K562 (cell line): ENCODE measurements at regions not wholly inside any gene's neighbourhood (a gene's known extent, or its start where the extent isn't known, plus 50 kb on each side); places are given as distances from the start of the nearest gene placed in this dataset.

Experiments used
- ATAC-seq: fragments of 200-7000 bp; cut with Tn5 transposase; 3 replicates; pipeline ENCODE4 v1.9.1; 2020; ENCODE audit warnings: moderate library complexity
- BruUV-seq: library from RNA; stranded (reverse); fragments of 400-500 nt; replicated peaks from 2 replicates; lab custom pipeline; 2021; lab: Mats Ljungman, UMichigan
- CTCF ChIA-PET: fragments of 300-600 bp; formaldehyde crosslinking; extraction: SDS; loops from one replicate; lab custom pipeline; 2021; ENCODE audit warnings: low intra/inter-chr PET ratio; lab: Yijun Ruan, JAX
- POLR2A ChIA-PET: fragments of 300-600, 350-650 bp; sonication (Branson Sonifier 250); formaldehyde crosslinking; extraction: SDS; loops from one replicate; lab custom pipeline; 2021; ENCODE audit warnings: antibody characterized with exemption, inconsistent platforms; lab: Yijun Ruan, JAX
- DNase-seq, 4 experiments: peaks; one replicate each; pipeline versions ENCODE4 v3.0.0 to v3.0.0-alpha.2; 2011 to 2018; ENCODE audit warnings: low spot score in 3 of 4, mixed read lengths in 3 of 4; ENCODE audit errors: extremely low read depth in 1 of 4
- FAIRE-seq: peaks from 2 replicates; lab custom pipeline; 2011; peaks lifted over from hg19 to GRCh38; lab: Jason Lieb, UNC
- H2AFZ ChIP-seq: 2 replicates; pipeline ENCODE4 v1.6.0; 2011; ENCODE audit warnings: low read depth, low read length, control low read depth, inconsistent platforms
- H3K27ac ChIP-seq: fragments of 200-600 bp; 3 replicates; pipeline ENCODE4 v1.8.0; 2011; ENCODE audit warnings: low read depth, mild to moderate bottlenecking, control low read depth, inconsistent platforms, low read length, moderate library complexity, mixed read lengths; ENCODE audit errors: extremely low read depth
- H3K27me3 ChIP-seq, 2 experiments: fragments of 300-600 bp in 1 of 2; 2 replicates in 1 of 2; 3 replicates in 1 of 2; pipeline versions ENCODE4 v1.6.0 to v1.8.0; 2011; ENCODE audit warnings: inconsistent platforms in 2 of 2, low read length in 2 of 2, mild to moderate bottlenecking in 1 of 2, mixed read lengths in 1 of 2, moderate library complexity in 1 of 2; ENCODE audit not compliant: control insufficient read depth in 2 of 2, insufficient read depth in 2 of 2
- H3K36me3 ChIP-seq: fragments of 300-600 bp; 3 replicates; pipeline ENCODE4 v1.8.0; 2011; ENCODE audit warnings: mild to moderate bottlenecking, low read length, inconsistent platforms; ENCODE audit not compliant: control insufficient read depth, insufficient read depth
- H3K4me1 ChIP-seq, 2 experiments: fragments of 200-600 bp in 1 of 2; replicated peaks in 1 of 2; 2 replicates in 1 of 2; 3 replicates in 1 of 2; pipeline versions ENCODE4 v1.5.1 to v1.8.0; 2011; ENCODE audit warnings: inconsistent platforms in 2 of 2, low read length in 2 of 2, mild to moderate bottlenecking in 1 of 2, mixed read lengths in 1 of 2, moderate library complexity in 1 of 2; ENCODE audit not compliant: control insufficient read depth in 2 of 2, insufficient read depth in 2 of 2
- H3K4me2 ChIP-seq: 2 replicates; pipeline ENCODE4 v1.6.1; 2011; ENCODE audit warnings: low read length, control low read depth, inconsistent platforms, mixed read lengths; ENCODE audit not compliant: insufficient read depth
- H3K4me3 ChIP-seq: fragments of 200-600 bp; sonication (generic), shearing (Covaris generic); 2 replicates; pipeline ENCODE4 v1.5.1; 2016; ENCODE audit warnings: control low read depth, inconsistent platforms
- H3K79me2 ChIP-seq: fragments of 200-600 bp; 3 replicates; pipeline ENCODE4 v1.8.0; 2011; ENCODE audit warnings: low read length, inconsistent platforms; ENCODE audit not compliant: control insufficient read depth, insufficient read depth
- H3K9ac ChIP-seq, 2 experiments: 2 replicates each; pipeline versions ENCODE4 v1.6.0 to v1.6.1; 2011; ENCODE audit warnings: low read depth in 2 of 2, low read length in 2 of 2, control low read depth in 1 of 2, inconsistent platforms in 1 of 2, mild to moderate bottlenecking in 1 of 2, mixed read lengths in 1 of 2; ENCODE audit not compliant: insufficient read depth in 1 of 2
- H3K9me1 ChIP-seq: one replicate; pipeline ENCODE4 v1.6.0; 2011; ENCODE audit warnings: inconsistent platforms, mild to moderate bottlenecking, low read length, moderate library complexity; ENCODE audit not compliant: control insufficient read depth, insufficient read depth
- H3K9me3 ChIP-seq: replicated peaks from 2 replicates; pipeline ENCODE4 v1.5.1; 2011; ENCODE audit warnings: low read depth, low read length, inconsistent platforms; ENCODE audit not compliant: control insufficient read depth, insufficient read depth
- H4K20me1 ChIP-seq: replicated peaks from 2 replicates; pipeline ENCODE4 v1.6.1; 2011; ENCODE audit warnings: low read length, inconsistent platforms, mixed read lengths; ENCODE audit not compliant: control insufficient read depth, insufficient read depth
- BCL6 ChIP-seq: fragments of 250-450 bp; sonication (Bioruptor Pico); IDR thresholded peaks from 2 replicates; pipeline ENCODE4 v1.4.0; 2020
- BRD9 ChIP-seq: fragments of 450-650 bp; IDR thresholded peaks from 2 replicates; pipeline ENCODE4 v1.6.1; 2018; ENCODE audit warnings: low read depth; ENCODE audit not compliant: partially characterized antibody
- CBX2 ChIP-seq: fragments of 200-600 bp; sonication (generic); IDR thresholded peaks from one replicate; pipeline ENCODE4 v1.6.1; 2012; ENCODE audit warnings: mild to moderate bottlenecking, low read length, inconsistent platforms; ENCODE audit not compliant: insufficient read depth, poor library complexity, severe bottlenecking
- CHAMP1 ChIP-seq: fragments of 450-650 bp; IDR thresholded peaks from 2 replicates; pipeline ENCODE4 v1.6.1; 2016; ENCODE audit warnings: mild to moderate bottlenecking
- CREB5 ChIP-seq: fragments of 250-450 bp; sonication (Bioruptor Pico); IDR thresholded peaks from 2 replicates; pipeline ENCODE4 v1.5.0; 2020; ENCODE audit warnings: mild to moderate bottlenecking
- JUND ChIP-seq, 2 experiments: IDR thresholded peaks; 2 replicates in 1 of 2; 3 replicates in 1 of 2; pipeline ENCODE4 v1.6.1; 2011; ENCODE audit warnings: borderline replicate concordance in 2 of 2, low read depth in 2 of 2, low read length in 2 of 2, improper control_type of control experiment in 1 of 2, missing biosample characterization in 1 of 2, missing genetic modification characterization in 1 of 2, missing genetic modification reagents in 1 of 2
- MBD2 ChIP-seq: sonication (generic); IDR thresholded peaks from 2 replicates; pipeline ENCODE4 v1.6.1; 2016; ENCODE audit warnings: low read depth, borderline replicate concordance
- MEIS2 ChIP-seq: fragments of 450-650 bp; IDR thresholded peaks from 2 replicates; pipeline ENCODE4 v1.6.1; 2014; ENCODE audit warnings: mild to moderate bottlenecking; ENCODE audit not compliant: partially characterized antibody
- NCOA6 ChIP-seq: fragments of 450-650 bp; IDR thresholded peaks from 2 replicates; pipeline ENCODE4 v1.6.1; 2017; ENCODE audit warnings: mild to moderate bottlenecking
- SETDB1 ChIP-seq: IDR thresholded peaks from one replicate; pipeline ENCODE4 v1.6.1; 2012; ENCODE audit warnings: low read length, control low read depth, inconsistent platforms
- SMAD2 ChIP-seq: fragments of 150-350 bp; IDR thresholded peaks from 2 replicates; pipeline ENCODE4 v1.6.1; 2014; ENCODE audit warnings: low read depth, mild to moderate bottlenecking, low read length
- TAF9B ChIP-seq: fragments of 450-650 bp; IDR thresholded peaks from 2 replicates; pipeline ENCODE4 v1.6.1; 2018; ENCODE audit warnings: mild to moderate bottlenecking; ENCODE audit not compliant: partially characterized antibody
- TRIM28 ChIP-seq: fragments of 450-650 bp; IDR thresholded peaks from 2 replicates; pipeline ENCODE4 v1.6.1; 2017
- ZBED1 ChIP-seq: IDR thresholded peaks from 2 replicates; pipeline ENCODE4 v1.6.1; 2014
- ZNF134 ChIP-seq: fragments of 250-450 bp; sonication (Bioruptor Pico); conservative IDR thresholded peaks from 2 replicates; pipeline ENCODE4 v1.4.0; 2020
- ZNF197 ChIP-seq: fragments of 200-800 bp; sonication (Bioruptor generic); IDR thresholded peaks from 2 replicates; pipeline ENCODE4 v1.6.1; 2016; ENCODE audit warnings: low read depth, missing genetic modification characterization, missing compliant biosample characterization
- ZNF217 ChIP-seq: sonication (generic); formaldehyde crosslinking; IDR thresholded peaks from 2 replicates; pipeline ENCODE4 v1.8.0; 2022; ENCODE audit warnings: mild to moderate bottlenecking, missing genetic modification reagents
- ZNF57 ChIP-seq: fragments of 450-650 bp; formaldehyde crosslinking; IDR thresholded peaks from 2 replicates; pipeline ENCODE4 v1.4.0; 2020; ENCODE audit warnings: mild to moderate bottlenecking, moderate library complexity
- ZSCAN32 ChIP-seq: fragments of 450-650 bp; formaldehyde crosslinking; IDR thresholded peaks from 2 replicates; pipeline ENCODE4 v1.4.0; 2020; ENCODE audit warnings: mild to moderate bottlenecking, moderate library complexity
- WGBS: fragments of 100-300 bp; shearing (Covaris generic); methylation state at CpG from one replicate; pipeline ENCODE4 v1.1.6; 2016; ENCODE audit warnings: low coverage, mixed read lengths; ENCODE audit not compliant: insufficient coverage; ENCODE audit errors: missing lambda C conversion rate; 5-methylcytosine and 5-hydroxymethylcytosine counted together
- in situ Hi-C: fragments of 300-500 bp; cut with MboI; formaldehyde crosslinking; loops from 4 replicates; pipeline ENCODE4 v1.15.0; 2018; ENCODE audit warnings: inconsistent platforms, mixed read lengths
- intact Hi-C: fragments of 100-400 bp; cut with micrococcal nuclease; formaldehyde crosslinking; loops from 2 replicates; pipeline ENCODE4 v1.14.2; 2022
- TF ChIP-seq, protein P1 (sequence below): sonication (generic); formaldehyde crosslinking; IDR thresholded peaks from 2 replicates; pipeline ENCODE4 v1.8.1; 2023; ENCODE audit warnings: mild to moderate bottlenecking, missing genetic modification reagents

DNA sequence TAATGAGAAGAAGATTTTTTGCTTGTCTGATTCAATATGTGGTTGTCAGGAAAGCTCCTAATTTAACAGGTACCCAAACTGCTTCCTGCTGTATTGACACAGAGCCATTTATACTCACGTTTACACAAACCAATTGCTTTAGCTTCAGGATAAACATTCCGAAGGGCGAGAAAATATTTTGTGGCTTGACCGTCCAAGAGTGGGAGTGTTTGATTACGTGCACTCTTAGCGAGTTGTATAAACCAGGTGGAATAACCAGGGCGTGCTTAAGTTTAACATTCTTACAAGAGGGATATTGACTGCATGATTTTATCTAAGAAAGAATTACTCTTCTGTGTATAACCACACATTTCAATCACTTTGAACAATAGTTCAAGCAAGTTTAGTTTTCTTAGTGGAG lies 278.7 kb upstream of the TYRP1 start (continued):
- TF ChIP-seq, protein P1, sequence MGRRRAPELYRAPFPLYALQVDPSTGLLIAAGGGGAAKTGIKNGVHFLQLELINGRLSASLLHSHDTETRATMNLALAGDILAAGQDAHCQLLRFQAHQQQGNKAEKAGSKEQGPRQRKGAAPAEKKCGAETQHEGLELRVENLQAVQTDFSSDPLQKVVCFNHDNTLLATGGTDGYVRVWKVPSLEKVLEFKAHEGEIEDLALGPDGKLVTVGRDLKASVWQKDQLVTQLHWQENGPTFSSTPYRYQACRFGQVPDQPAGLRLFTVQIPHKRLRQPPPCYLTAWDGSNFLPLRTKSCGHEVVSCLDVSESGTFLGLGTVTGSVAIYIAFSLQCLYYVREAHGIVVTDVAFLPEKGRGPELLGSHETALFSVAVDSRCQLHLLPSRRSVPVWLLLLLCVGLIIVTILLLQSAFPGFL: no peak
- TF ChIP-seq MBD2 (no peak), MEIS2 (no peak), CBX2 (no peak), TAF9B (no peak), SMAD2 (no peak), NCOA6 (no peak)

DNA sequence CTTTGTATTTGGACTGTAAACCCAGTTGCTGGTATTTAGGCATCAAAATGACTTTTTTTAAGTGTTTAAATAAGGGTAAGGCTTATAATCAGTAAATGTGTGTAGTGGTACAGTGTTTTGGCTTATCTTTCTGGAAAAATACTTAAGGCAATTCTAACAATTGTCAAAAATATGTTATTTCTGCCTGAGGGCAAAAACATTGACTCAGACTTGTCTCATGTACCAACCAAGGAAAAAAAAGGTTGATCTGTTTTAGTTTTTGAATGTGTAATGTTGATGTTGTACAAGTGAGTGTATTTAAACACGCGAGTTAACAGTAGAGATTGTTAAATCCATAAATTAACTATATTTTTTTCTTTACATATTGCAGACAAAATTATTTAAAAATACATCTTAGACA lies 277.8 kb upstream of the TYRP1 start:
- BruUV-seq: no TSS peak
- Histone ChIP-seq H3K9ac (no peak overlapping the region), H3K9me3 (no peaks in the 10 kb centered on the region), H3K4me1 (no peaks in the 10 kb centered on the region), H3K27ac (no peak overlapping the region), H4K20me1 (no peaks in the 10 kb centered on the region), H3K27me3 (no peaks in the 10 kb centered on the region), H3K4me2 (no peak overlapping the region), H3K9me1 (no peaks in the 10 kb centered on the region), H3K36me3 (no peaks in the 10 kb centered on the region), H3K4me3 (no peak overlapping the region), H3K79me2 (no peaks in the 10 kb centered on the region), H2AFZ (no peak overlapping the region)
- in situ Hi-C loops: no loop called here
- DNase-seq (no peak), ATAC-seq (no peak), FAIRE-seq (no peak)
- POLR2A ChIA-PET: no interaction called here
- CTCF ChIA-PET: no interaction called here
- intact Hi-C loops: no loop called here
- WGBS: 0% methylated on average over 2 of the region's 2 CpGs
- TF ChIP-seq BCL6 (CRISPR knock-in tag): no peak
- no peak for TF ChIP-seq ZBED1
- TF ChIP-seq CREB5 (CRISPR knock-in tag): no peak
- TF ChIP-seq ZNF197 (CRISPR knock-in tag): no peak
- TF ChIP-seq TRIM28: no peak
- no peak for TF ChIP-seq JUND (IDR thresholded peaks at IDR 0.05; ENCODE audit: borderline replicate concordance, low read depth, low read length)
- TF ChIP-seq JUND (tag; IDR thresholded peaks at IDR 0.05; ENCODE audit: borderline replicate concordance, low read depth, low read length): no peak
- no peak for TF ChIP-seq CHAMP1
- TF ChIP-seq ZNF217 (CRISPR knock-in tag): no peak
- TF ChIP-seq ZNF57 (CRISPR knock-in tag): no peak
- no peak for TF ChIP-seq ZNF134 (CRISPR knock-in tag)
- TF ChIP-seq ZSCAN32 (CRISPR knock-in tag): no peak
- no peak for TF ChIP-seq SETDB1
- no peak for TF ChIP-seq BRD9
